Calu3 (cell line): ENCODE measurements at regions not wholly inside any gene's neighbourhood (a gene's known extent, or its start where the extent isn't known, plus 50 kb on each side); places are given as distances from the start of the nearest gene placed in this dataset.

ENCODE experiments used
- BruUV-seq: library from RNA; stranded (reverse); fragments of 400-500 nt; replicated peaks from 2 replicates; lab custom pipeline; 2021; lab: Mats Ljungman, UMichigan
- CTCF ChIA-PET: fragments of 300-600 bp; sonication (Branson Sonifier 250); formaldehyde crosslinking; loops from one replicate; lab custom pipeline; 2022; ENCODE audit warnings: antibody characterized with exemption; lab: Charles Lee
- DNase-seq: peaks from one replicate; pipeline ENCODE4 v3.0.0; 2022
- H3K27ac Mint-ChIP-seq: one replicate; pipeline ENCODE4 v1.8.0; 2022; ENCODE audit warnings: mixed read lengths; ENCODE audit not compliant: unreplicated experiment
- H3K27me3 Mint-ChIP-seq: one replicate; pipeline ENCODE4 v1.8.0; 2022; ENCODE audit warnings: mixed read lengths; ENCODE audit not compliant: unreplicated experiment
- H3K36me3 Mint-ChIP-seq: one replicate; pipeline ENCODE4 v1.8.0; 2022; ENCODE audit warnings: mild to moderate bottlenecking, moderate library complexity, mixed read lengths; ENCODE audit not compliant: insufficient read depth, unreplicated experiment
- H3K4me1 Mint-ChIP-seq: one replicate; pipeline ENCODE4 v1.8.0; 2022; ENCODE audit warnings: mild to moderate bottlenecking, low read depth, mixed read lengths; ENCODE audit not compliant: unreplicated experiment
- H3K4me3 Mint-ChIP-seq: one replicate; pipeline ENCODE4 v1.8.0; 2022; ENCODE audit warnings: mild to moderate bottlenecking, low read depth, moderate library complexity, mixed read lengths; ENCODE audit not compliant: unreplicated experiment
- H3K9me3 Mint-ChIP-seq: one replicate; pipeline ENCODE4 v1.8.0; 2022; ENCODE audit warnings: low read depth, mixed read lengths; ENCODE audit not compliant: unreplicated experiment
- intact Hi-C: fragments of 100-400 bp; cut with micrococcal nuclease; formaldehyde crosslinking; loops from one replicate; pipeline ENCODE4 v1.10.0; 2022; ENCODE audit not compliant: unreplicated experiment
- TF ChIP-seq, protein P1 (sequence below): fragments of 200-600 bp; IDR thresholded peaks from one replicate; pipeline ENCODE4 v1.8.0; 2022; ENCODE audit warnings: antibody characterized with exemption; ENCODE audit not compliant: unreplicated experiment

DNA sequence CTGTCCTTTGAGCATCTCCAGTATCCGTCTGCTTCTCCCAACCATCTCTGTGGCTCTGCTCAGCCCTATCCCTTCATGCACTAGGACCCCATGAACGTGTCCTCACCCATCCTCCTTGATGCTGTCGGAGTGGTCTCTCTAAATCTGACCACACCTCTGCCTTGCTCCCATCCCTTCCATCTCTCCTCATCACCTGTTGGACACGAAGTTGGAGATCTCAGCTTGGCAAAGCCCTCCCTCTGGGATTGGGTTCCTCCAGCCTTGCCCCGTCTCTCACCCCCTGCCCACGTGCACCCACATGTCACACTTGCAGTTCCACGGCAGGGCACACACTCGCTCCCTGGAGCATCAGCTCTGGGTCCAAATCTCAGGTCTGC is 135.7 kb downstream of the ACTL8 start:
- H3K4me1 Mint-ChIP-seq, result no peaks in the 10 kb centered on the region
- no peaks in the 10 kb centered on the region for H3K36me3 Mint-ChIP-seq
- peaks cover 100% of the 10 kb centered on the region for H3K27me3 Mint-ChIP-seq
- no peak for DNase-seq
- CTCF ChIA-PET, result no interaction called here
- H3K27ac Mint-ChIP-seq, result no peak overlapping the region
- no peaks in the 10 kb centered on the region for H3K9me3 Mint-ChIP-seq
- intact Hi-C loops, result no loop called here
- TF ChIP-seq, protein P1, sequence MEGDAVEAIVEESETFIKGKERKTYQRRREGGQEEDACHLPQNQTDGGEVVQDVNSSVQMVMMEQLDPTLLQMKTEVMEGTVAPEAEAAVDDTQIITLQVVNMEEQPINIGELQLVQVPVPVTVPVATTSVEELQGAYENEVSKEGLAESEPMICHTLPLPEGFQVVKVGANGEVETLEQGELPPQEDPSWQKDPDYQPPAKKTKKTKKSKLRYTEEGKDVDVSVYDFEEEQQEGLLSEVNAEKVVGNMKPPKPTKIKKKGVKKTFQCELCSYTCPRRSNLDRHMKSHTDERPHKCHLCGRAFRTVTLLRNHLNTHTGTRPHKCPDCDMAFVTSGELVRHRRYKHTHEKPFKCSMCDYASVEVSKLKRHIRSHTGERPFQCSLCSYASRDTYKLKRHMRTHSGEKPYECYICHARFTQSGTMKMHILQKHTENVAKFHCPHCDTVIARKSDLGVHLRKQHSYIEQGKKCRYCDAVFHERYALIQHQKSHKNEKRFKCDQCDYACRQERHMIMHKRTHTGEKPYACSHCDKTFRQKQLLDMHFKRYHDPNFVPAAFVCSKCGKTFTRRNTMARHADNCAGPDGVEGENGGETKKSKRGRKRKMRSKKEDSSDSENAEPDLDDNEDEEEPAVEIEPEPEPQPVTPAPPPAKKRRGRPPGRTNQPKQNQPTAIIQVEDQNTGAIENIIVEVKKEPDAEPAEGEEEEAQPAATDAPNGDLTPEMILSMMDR, result no peak
- no TSS peak for BruUV-seq
- no peak overlapping the region for H3K4me3 Mint-ChIP-seq

DNA sequence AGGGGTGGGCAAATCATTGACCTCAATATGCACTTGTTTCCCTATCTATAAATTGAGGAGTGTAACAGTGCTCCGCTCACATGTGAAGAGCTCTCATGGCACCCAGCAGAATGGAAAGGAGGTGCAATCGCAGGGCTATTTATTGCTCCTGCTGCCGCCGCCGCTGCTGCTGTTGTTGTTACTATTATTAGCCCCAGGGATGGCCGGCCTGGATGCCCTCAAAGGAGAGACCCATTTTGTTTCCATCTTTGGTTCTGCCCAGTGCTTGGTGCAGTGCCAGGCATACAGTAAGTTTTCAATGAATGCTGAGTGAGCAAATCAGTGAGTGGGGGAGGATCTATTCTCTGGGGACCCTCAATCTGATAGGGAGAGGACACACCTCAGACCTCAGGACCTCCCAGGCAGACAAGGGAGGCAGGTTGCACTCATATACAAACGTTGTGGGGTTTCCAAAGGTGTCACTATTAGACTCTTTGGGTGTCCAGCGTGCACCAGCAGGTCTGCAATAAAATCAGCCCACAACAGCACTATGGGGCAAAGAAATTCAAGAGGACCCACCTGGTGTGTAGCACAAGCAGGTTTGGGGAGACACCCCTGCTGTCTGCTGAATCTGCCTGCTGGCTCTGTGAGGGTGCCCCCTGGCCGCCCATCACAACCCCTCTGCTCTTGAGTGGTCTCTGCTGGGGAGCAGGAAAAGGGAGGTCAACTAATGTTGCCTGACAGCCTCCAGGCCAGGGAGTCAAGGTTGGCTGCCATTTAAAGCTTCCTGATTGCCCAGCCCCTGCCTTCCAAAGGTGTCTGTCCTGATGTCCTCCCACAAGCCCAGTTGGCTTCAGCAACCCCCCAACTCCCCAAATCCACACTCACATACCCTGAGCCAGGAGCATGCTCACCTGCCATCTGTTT is 136.3 kb downstream of the ACTL8 start:
- H3K27me3 Mint-ChIP-seq, result peaks cover 100% of the 10 kb centered on the region
- no peaks in the 10 kb centered on the region for H3K4me1 Mint-ChIP-seq
- no peak overlapping the region for H3K27ac Mint-ChIP-seq
- no peaks in the 10 kb centered on the region for H3K36me3 Mint-ChIP-seq
- TF ChIP-seq, protein P1, result no peak
- no peaks in the 10 kb centered on the region for H3K9me3 Mint-ChIP-seq
- intact Hi-C loops, result no loop called here
- no TSS peak for BruUV-seq
- no peak for DNase-seq
- CTCF ChIA-PET, result no interaction called here
- no peak overlapping the region for H3K4me3 Mint-ChIP-seq

DNA sequence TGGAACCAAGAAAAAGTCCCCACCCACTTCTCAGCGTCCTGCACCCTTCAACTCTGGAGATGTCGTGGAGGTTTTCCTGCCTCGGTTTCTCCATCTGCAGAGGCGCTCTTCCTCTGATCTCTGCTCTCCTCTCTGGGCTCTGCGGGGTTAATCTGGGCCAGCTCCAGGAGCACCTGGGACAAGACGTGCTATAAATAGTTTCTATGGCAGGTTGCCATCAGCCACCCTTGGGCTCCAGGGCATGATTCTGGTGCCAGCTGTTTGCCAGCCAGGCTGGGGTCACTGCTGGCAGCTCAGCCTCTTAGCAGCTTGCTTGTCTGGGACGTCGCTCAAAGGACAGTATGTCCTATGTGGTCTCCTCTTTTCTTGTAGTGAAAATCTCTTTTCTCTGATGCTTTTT is 137.1 kb downstream of the ACTL8 start:
- intact Hi-C loops, result no loop called here
- CTCF ChIA-PET, result no interaction called here

DNA sequence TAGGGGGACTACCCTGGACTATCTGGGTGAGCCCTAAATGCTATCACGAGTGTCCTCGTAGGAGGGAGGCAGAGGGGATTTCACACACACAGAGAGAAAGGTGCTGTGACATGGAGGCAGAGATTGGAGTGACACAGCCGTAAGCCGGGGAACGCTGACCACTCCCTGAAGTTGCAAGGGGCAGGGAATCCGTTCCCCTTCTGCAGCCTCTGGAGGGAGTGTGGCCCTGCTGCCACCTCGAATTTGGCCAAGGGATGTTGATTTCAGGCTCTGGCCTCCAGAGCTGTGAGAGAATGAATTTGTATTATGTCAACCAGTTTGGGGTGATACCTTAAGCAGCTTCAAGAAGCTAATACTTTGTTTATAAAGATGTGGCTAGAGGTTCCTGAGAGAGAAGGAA is 137.7 kb downstream of the ACTL8 start:
- CTCF ChIA-PET, result no interaction called here
- TF ChIP-seq, protein P1, result no peak
- Mint-ChIP-seq H3K27me3 (peaks cover 100% of the 10 kb centered on the region), H3K36me3 (no peaks in the 10 kb centered on the region), H3K4me1 (no peaks in the 10 kb centered on the region), H3K4me3 (no peak overlapping the region), H3K9me3 (no peaks in the 10 kb centered on the region), H3K27ac (no peak overlapping the region)
- intact Hi-C loops, result no loop called here
- DNase-seq, result no peak
- BruUV-seq, result no TSS peak

More for the DNA sequence above, 137.1 kb downstream of the ACTL8 start:
- no peak overlapping the region for H3K27ac Mint-ChIP-seq
- DNase-seq, result no peak
- no peaks in the 10 kb centered on the region for H3K36me3 Mint-ChIP-seq
- BruUV-seq, result no TSS peak
- TF ChIP-seq, protein P1, result no peak
- no peaks in the 10 kb centered on the region for H3K4me1 Mint-ChIP-seq
- H3K27me3 Mint-ChIP-seq, result peaks cover 100% of the 10 kb centered on the region
- H3K4me3 Mint-ChIP-seq, result no peak overlapping the region
- no peaks in the 10 kb centered on the region for H3K9me3 Mint-ChIP-seq
